Left colon (tissue), 2 donors: ENCODE measurements at regions not wholly inside any gene's neighbourhood (a gene's known extent, or its start where the extent isn't known, plus 50 kb on each side); places are given as distances from the start of the nearest gene placed in this dataset.

ENCODE experiments used
- ATAC-seq: fragments of 200-7000 bp; cut with Tn5 transposase; one replicate; pipeline ENCODE4 v1.9.1; 2020; ENCODE audit warnings: mild to moderate bottlenecking, moderate library complexity
- DNase-seq, 2 donors: peaks; one replicate each; pipeline ENCODE4 v3.0.0-alpha.2; 2020
- intact Hi-C, 2 donors: fragments of 100-400 bp; cut with DNase I in 1 of 2; cut with micrococcal nuclease in 1 of 2; formaldehyde crosslinking; loops; one replicate each; pipeline versions ENCODE4 v1.11.2 to v1.14.0; 2022; cut with DNase I, micrococcal nuclease
- microRNA-seq, 2 donors: library from miRNA; unstranded; fragments of <30 nt; microRNA quantifications; one replicate each; pipeline versions ENCODE4 v1.1.0 to v1.2.0, GENCODE V29; 2020
- donor health status: DM: no; HTN: no; CAD: no.
- donor health status: DM: yes; HTN: yes; CAD: no.

DNA sequence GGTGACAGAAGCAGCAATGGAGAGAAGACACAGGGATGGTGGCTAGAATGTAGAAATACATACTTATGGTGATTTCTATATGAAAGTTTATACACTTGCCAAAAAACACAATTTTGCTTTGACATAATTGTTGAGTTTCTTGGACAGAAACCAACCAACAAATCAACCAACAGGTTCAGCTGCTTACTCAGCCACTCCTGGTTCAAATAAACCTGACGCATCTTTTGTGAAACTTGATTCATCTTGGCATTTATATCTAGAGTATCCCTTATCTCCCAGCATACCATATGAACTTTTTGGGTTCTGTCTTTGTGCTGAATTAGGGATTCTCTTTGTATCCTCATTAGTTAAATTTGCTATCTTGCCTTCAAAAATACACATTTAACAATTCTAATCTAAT lies 54.1 kb upstream of the ERBB4 start:
- DNase-seq (no peak), ATAC-seq (no peak)
- intact Hi-C loops: no loop called here

Small RNA genes lying in the stretch of these regions (microRNA-seq; reads per million reads assigned to microRNA genes)
- 0 reads per million in 2 donors for gene MIR4776-1
- 0 reads per million in 2 donors for gene MIR4776-2
